HG03469 (cell line): ENCODE measurements at regions not wholly inside any gene's neighbourhood (a gene's known extent, or its start where the extent isn't known, plus 50 kb on each side); places are given as distances from the start of the nearest gene placed in this dataset.

Experiments used
- ATAC-seq: cut with Tn5 transposase; IDR thresholded peaks from one replicate; pipeline ENCODE4 v1.9.1; 2021; ENCODE audit warnings: mild to moderate bottlenecking, moderate library complexity, moderate number of reproducible peaks; ENCODE audit not compliant: unreplicated experiment

GRCh38 chr1:91152331-91152730 lies 130.5 kb upstream of the ZNF644 start:
- ATAC-seq = no peak

- ATAC-seq = no peak
These were observed 129.9 kb upstream of the ZNF644 start for GRCh38 chr1:91151702-91152101.

- ATAC-seq = no peak
These were observed 126.8 kb upstream of the ZNF644 start for GRCh38 chr1:91148641-91149069.

DNA sequence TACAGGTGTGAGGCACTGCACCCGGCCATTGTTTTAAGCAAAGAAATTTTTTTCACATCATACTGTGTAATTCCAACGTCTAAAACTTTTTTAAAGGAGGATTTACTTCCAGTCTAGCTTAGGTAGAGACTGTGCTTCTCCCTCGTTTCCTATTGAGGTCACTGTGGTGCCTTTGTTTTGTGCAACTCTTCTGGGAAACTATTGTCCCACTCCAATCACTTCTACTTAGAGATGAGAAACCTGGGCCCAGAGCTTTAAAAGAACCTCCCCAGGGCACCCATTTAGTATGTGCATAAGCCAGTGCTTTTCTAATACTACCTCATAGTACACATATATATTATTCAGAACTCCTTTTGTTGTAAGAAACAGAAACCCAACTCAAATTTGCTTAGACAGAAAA lies 120.0 kb upstream of the ZNF644 start:
- ATAC-seq = no peak

DNA sequence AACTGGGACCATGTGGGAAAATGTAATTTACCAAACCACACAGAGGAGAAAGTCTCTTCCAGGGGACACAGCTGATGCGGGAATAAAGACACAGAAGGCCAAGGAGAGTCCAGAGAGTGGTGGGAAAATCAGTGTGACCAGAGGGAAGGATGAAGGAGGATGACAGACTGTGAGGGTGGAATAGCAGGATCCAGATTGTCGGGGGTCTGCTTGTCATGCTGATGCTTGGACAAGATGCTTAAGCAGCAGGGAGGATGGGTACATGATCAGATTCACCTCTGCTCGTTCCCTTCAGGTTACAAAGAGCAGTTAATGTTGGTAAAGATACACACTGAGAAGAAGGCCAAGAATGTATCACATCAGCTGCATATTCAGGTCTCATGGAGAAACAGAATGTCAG lies 117.1 kb upstream of the ZNF644 start:
- no peak for ATAC-seq

DNA sequence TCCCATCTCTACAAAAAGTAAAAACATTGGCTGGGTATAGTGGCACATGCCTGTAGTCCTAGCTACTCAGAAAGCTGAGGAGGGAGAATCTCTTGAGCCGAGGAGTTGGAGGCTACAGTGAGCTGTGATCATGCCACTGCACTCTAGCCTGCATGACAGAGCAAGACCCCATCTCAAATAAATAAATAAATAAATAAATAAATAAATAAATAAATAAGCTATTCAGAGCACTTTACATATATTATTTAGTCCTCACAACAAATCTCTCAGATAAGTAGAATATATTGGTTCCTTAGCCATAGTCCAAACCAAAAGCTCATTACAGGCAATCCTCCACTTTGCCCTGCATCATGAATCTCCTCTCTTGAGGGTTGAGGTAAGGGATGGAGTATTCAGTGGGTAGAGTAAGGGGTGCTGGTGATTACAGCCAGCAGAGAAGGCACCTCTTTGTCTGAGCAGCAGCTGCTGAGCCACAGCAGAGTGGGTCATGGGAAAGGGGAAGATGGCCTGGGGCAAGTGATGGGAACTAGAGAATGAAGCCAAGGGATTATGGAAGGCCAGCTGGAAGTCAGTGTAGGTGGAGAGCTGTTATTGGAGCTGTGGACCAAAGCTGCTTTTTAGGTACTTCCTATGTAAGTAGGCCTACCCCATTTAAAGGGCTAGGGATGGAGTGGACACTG lies 115.5 kb upstream of the ZNF644 start:
- ATAC-seq = no peak

DNA sequence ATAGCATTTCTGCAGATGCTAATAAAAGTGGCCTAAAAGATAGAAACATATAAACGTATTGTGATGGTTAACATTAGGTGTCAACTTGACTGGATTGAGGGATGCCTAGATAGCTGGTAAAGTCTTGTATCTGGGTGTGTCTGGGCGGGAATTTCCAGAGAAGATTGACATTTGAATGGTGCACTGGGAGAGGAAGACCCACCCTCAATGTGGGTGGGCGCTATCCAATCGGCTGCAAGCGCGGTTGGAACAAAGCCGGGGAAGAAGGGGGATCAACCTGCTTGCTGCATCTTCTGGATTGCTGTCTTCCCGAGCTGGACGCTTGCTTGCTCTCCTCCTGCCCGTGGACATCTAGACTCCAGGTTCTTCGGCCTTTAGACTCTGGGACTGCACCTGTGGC lies 114.0 kb upstream of the ZNF644 start:
- no peak for ATAC-seq

GRCh38 chr1:91133248-91133647 lies 111.4 kb upstream of the ZNF644 start:
- no peak for ATAC-seq

DNA sequence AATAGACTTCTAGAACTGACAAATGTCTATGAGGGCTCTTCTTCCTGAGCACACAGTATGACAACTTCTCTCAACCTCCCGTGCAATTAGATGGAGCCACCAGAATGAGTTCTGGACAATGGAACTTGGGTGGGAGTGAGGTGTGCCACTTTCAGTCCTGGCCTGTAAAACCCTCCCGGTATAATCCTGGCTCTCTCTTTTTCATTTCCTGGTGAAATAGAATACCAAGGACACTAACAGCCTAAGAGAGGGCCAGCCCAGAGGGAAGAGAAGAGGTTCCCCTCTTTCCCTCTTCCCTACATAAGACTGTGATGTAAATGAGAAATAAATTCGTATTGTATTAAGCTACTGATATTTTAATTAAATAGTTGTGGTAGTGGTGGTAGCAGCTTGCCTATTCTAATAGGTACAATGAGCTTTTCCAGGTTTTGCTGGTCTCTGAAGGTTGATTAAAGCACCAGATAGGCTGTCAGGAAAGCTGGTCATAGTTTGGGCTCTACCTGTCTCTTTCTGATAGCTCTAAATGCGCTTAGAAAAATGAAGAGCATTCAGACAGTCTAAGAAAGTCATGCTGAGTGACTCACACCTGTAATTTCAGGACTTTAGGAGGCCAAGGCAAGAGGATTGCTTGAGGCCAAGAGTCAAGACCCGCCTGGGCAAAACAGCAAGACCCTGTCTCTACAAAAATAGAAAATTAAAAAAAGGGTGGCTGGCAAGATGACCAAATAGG lies 108.6 kb upstream of the ZNF644 start:
- ATAC-seq = no peak

- no peak for ATAC-seq
These were observed 107.6 kb upstream of the ZNF644 start for GRCh38 chr1:91129458-91129857.

GRCh38 chr1:91129017-91129416 lies 107.2 kb upstream of the ZNF644 start:
- ATAC-seq = no peak

DNA sequence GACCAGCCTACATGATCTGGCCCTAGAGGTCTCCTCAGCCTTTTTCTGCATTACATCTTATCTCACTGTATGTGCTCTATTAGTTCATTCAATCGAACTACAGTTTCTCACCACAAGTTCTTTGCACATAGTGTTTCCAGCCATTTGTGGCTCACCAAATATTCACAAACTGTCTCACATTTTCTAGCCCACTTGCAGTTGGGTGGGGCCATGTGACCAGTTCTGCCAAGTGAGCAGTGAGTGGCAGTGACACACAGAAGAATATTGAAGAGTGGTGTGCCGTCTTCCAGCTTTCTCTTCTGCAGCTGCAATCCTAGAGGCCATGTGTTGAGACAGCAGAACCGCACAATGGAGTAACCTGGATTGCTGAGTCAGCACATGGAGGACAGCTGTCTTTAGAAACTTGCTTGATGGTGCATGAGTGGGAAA lies 103.2 kb upstream of the ZNF644 start:
- ATAC-seq = no peak

DNA sequence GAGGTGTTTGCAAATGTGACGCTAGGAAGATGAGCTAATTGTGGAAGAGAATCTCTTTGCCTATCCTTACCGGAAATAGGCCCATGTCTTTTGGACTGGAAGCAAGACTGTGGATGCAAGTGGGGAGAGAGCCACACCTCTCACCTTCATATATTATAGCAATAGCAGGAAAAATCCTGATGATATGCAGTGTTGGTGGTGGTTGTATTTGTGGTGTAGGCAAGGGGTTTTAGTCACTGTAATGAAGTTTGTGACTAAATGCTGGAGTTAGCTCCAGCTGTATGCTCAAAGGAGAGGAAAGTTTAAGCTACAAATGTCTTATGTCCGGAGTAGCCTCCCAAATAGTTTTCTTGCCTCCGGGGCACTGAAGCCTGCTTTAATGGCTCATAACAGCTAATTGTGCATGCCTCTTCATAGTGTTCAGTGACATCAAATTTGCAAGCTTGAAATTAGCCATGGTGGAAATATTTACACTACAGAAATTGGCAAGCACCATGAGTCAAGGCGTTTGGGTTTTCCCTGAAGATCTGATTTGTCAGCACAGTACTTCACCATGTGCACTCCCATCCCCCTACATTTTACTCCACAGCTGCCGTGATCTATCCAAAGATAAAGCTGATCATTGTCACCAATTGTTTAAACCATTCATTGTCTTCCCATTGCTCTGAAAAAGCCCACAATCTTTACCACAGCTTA lies 102.6 kb upstream of the ZNF644 start:
- no peak for ATAC-seq

GRCh38 chr1:91123773-91124172 lies 101.9 kb upstream of the ZNF644 start:
- no peak for ATAC-seq

DNA sequence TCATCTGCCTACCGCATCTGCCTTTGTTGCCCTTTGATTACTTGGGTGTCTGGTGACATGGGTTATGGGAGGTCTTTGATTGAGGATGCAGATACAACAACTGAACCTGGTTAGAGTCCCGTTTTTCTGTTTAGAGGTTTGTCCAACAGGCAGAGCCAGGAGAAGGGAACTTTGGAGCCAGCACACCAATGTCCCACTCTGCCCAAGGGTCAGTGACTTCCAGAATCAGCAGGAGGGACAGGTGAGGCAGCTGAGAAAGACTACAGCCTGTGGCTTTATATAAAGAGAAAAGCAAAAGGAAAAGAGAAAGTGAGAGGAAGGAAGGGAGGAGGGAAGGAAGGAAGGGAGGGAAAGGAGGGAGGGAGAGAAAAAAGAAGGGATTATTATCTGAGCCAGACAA lies 101.5 kb upstream of the ZNF644 start:
- ATAC-seq = no peak

GRCh38 chr1:91122106-91122717 lies 100.4 kb upstream of the ZNF644 start:
- no peak for ATAC-seq

- ATAC-seq = no peak
These were observed 99.5 kb upstream of the ZNF644 start for GRCh38 chr1:91121366-91121765.

DNA sequence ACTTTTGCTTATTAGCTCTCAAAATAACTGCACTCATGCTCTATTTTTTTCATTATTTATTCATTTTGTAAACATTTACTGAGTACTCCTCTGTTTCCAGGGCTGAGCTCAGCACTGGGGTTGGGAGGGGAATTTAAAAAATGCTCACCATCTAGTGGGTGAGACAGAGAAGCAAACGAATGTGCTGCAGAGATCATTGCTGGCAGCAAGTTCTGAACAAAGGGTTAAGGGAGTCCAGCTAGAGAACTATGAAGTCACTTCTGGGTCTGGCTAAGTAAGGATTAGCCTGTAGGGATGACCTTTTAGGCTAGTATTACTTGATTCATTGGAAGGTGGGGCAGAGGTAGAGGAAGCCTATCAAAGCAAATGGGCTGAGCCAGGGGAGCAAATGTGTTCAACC lies 99.1 kb upstream of the ZNF644 start:
- ATAC-seq = no peak

DNA sequence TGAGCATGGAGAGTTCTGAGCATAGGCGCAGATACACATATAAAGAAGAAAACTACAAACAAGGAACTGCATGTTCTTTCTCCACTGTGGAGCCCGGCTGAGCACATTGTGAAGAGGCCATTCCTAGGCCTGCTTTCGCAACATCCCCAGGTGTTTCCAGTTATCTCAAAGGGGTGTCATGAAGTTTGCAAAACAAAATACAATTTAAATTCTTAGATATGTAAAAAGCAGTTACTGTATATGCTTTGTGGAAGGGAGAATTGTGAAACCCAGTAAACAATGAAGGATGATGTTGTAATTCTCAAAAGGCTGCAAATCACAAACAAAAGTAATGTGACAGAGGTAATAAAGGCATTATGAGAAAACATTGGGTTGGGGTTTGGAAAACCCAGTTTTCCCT lies 98.6 kb upstream of the ZNF644 start:
- no peak for ATAC-seq

DNA sequence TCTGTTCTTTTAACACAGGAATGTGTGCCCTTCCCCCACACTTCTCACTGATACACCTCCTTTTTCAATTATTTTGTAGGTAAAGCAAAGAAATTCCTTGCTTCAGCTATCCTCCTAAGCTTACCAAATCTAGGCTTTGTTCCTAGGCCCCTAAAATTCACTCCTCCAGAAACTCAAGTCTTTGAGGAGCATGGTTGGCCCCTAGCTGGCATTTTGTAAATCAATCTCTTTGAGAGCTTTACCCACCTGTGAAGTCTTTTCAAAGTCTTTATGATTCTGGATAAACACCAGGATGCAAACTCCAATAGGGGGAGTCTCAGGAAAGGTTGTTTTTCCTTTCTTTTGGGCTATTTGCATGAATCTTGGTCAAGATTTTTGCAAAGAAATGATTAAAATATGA lies 82.9 kb upstream of the ZNF644 start:
- ATAC-seq = no peak

DNA sequence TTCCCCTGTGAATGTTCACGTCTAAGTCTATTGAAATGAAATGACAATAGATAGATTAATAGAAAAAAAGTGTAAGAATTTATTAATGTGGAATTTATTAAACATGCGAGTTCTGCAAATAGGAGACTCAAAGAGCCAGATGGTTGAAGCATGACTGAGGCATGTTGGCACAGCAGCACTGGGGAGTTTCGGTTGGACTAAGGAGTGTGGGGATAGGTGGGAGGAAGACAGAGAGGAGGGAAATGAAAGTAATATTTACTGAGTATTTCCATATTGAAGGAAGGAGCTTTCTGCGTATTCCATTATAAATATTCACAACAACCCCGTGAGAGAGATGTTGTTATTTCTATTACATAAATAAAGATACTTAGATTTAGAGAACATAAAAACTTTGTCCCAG lies 79.5 kb upstream of the ZNF644 start:
- ATAC-seq = no peak
